ENCODE measurements at regions not wholly inside any gene's neighbourhood (a gene's known extent, or its start where the extent isn't known, plus 50 kb on each side); places are given as distances from the start of the nearest gene placed in this dataset.

- TF ChIP-seq EP300 (IDR thresholded peaks at IDR 0.05) (no peak), POLR2A (IDR thresholded peaks at IDR 0.05) (no peak), CTCF (IDR thresholded peaks at IDR 0.05) (no peak)
- WGBS, 2 donors, result 77 to 81% methylated on average over 20 of the region's 20 CpGs
- Histone ChIP-seq H3K4me3 (no peak overlapping the region), H3K36me3 (no peaks in the 10 kb centered on the region), H3K27ac (no peak overlapping the region), H3K27me3 (no peaks in the 10 kb centered on the region), H3K9me3 (no peaks in the 10 kb centered on the region), H3K4me1 (no peaks in the 10 kb centered on the region)
- no peak for DNase-seq (ENCODE audit: low spot score in 2 of 2)
Measured at GRCh38 chr5:2338686-2339085, 412.8 kb downstream of the IRX2 start.

- DNase-seq (ENCODE audit: low spot score in 2 of 2), result no peak
- Histone ChIP-seq H3K4me1 (no peaks in the 10 kb centered on the region), H3K4me3 (no peak overlapping the region), H3K27me3 (no peaks in the 10 kb centered on the region), H3K36me3 (no peaks in the 10 kb centered on the region), H3K9me3 (peaks cover 0 to 3% (median 0%) of the 10 kb centered on the region in 4 donors), H3K27ac (no peak overlapping the region)
- no peak for TF ChIP-seq POLR2A (IDR thresholded peaks at IDR 0.05)
- no peak for TF ChIP-seq CTCF (IDR thresholded peaks at IDR 0.05)
- no peak for TF ChIP-seq EP300 (IDR thresholded peaks at IDR 0.05)
- WGBS, 2 donors, result 82 to 86% methylated on average over 13 of the region's 13 CpGs
Measured at GRCh38 chr5:2335733-2336515, 415.6 kb downstream of the IRX2 start.

- H3K4me3 ChIP-seq, result no peak overlapping the region
- 66 to 68% methylated on average over 21 of the region's 21 CpGs for WGBS, 2 donors
Measured at GRCh38 chr5:2335125-2335732, 416.2 kb downstream of the IRX2 start.

GRCh38 chr5:2334719-2335118 lies 416.8 kb downstream of the IRX2 start:
- DNase-seq (ENCODE audit: low spot score in 2 of 2), result no peak
- no peak overlapping the region for H3K4me3 ChIP-seq
- WGBS, 2 donors, result 12 to 21% methylated on average over 22 to 24 of the region's 24 CpGs
- H3K9me3 ChIP-seq, result peaks cover 0 to 3% (median 0%) of the 10 kb centered on the region in 4 donors
- no peaks in the 10 kb centered on the region for H3K27me3 ChIP-seq
- TF ChIP-seq CTCF (IDR thresholded peaks at IDR 0.05) (no peak), EP300 (IDR thresholded peaks at IDR 0.05) (no peak), POLR2A (IDR thresholded peaks at IDR 0.05) (no peak)
- H3K27ac ChIP-seq, result no peak overlapping the region
- no peaks in the 10 kb centered on the region for H3K4me1 ChIP-seq
- no peaks in the 10 kb centered on the region for H3K36me3 ChIP-seq

More at GRCh38 chr5:2335125-2335732, 416.2 kb downstream of the IRX2 start:
- no peaks in the 10 kb centered on the region for H3K4me1 ChIP-seq
- no peak overlapping the region for H3K27ac ChIP-seq
- peaks cover 0 to 3% (median 0%) of the 10 kb centered on the region in 4 donors for H3K9me3 ChIP-seq
- no peak for DNase-seq (ENCODE audit: low spot score in 2 of 2)
- no peaks in the 10 kb centered on the region for H3K36me3 ChIP-seq
- TF ChIP-seq EP300 (IDR thresholded peaks at IDR 0.05) (no peak), CTCF (IDR thresholded peaks at IDR 0.05) (no peak), POLR2A (IDR thresholded peaks at IDR 0.05) (no peak)
- H3K27me3 ChIP-seq, result no peaks in the 10 kb centered on the region

- TF ChIP-seq POLR2A (IDR thresholded peaks at IDR 0.05), result no peak
- no peak for TF ChIP-seq CTCF (IDR thresholded peaks at IDR 0.05)
- TF ChIP-seq EP300 (IDR thresholded peaks at IDR 0.05), result no peak
- DNase-seq (ENCODE audit: low spot score in 2 of 2), result no peak
- H3K4me1 ChIP-seq, result no peaks in the 10 kb centered on the region
- no peak overlapping the region for H3K4me3 ChIP-seq
- H3K27ac ChIP-seq, result no peak overlapping the region
- H3K9me3 ChIP-seq, result peaks cover 0 to 3% (median 0%) of the 10 kb centered on the region in 4 donors
- 68 to 76% methylated on average over 4 of the region's 4 CpGs for WGBS, 2 donors
- H3K27me3 ChIP-seq, result no peaks in the 10 kb centered on the region
- H3K36me3 ChIP-seq, result no peaks in the 10 kb centered on the region
Measured at GRCh38 chr5:2333291-2333690, 418.2 kb downstream of the IRX2 start.
